ENCODE measurements at regions not wholly inside any gene's neighbourhood (a gene's known extent, or its start where the extent isn't known, plus 50 kb on each side); places are given as distances from the start of the nearest gene placed in this dataset.

DNA sequence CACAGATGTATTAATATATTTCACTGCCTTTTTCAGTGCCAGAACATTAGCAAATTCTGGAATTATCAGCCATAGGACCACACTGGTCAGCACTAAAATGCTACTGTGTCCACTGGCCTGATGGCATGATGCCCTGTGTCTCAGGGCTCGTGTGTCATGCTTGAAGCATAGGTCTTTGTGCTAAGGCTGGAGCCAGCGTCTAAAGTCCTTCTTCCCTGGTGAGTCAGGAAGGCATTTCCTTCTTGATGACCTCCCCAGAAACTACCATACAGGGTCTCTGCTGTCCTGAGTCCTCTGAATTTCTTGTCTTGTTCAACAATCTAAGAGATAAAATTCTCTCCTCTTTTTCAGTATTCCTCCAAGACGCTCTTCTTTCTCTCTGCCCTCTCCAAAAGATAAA is 489.9 kb downstream of the PSAT1 start:
- H3K4me3 ChIP-seq, result no peak overlapping the region
- H3K27ac ChIP-seq, result no peak overlapping the region

DNA sequence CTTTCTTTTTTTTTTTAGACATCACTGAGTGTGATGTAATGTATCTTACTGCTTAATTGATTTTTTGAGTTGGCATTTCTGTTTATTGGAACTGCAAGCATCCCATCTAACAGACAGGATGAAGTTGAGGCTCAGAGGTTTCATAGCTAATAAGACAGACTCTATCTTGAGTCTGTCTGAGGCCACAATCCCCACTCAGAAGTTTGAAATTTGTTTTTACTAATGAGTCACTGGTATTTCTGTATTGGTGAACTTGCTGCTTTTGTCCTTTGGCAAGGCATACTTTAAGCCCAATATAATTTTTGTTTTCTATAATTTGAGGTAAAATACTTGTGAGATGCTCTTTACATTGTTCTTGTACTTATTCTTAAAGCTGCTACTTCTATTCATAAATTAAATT is 491.2 kb downstream of the PSAT1 start:
- in situ Hi-C loops (cut with MboI; ENCODE audit: low pct_ligation_motif_present in 1 of 4, low pct_unique_long_range_greater_than_20kb in 1 of 4, low sequenced_read_pairs in 3 of 4) (no loop called here), intact Hi-C loops (cut with DNase I; ENCODE audit: low total_unique reads) (loop anchor here (5.0 kb wide), 1 partner anchor 744 kb away; no protein-coding TSS in a partner anchor)
- Histone ChIP-seq H3K9me3 (no peaks in the 10 kb centered on the region), H3K4me1 (no peaks in the 10 kb centered on the region), H3K27ac (no peak overlapping the region), H3K36me3 (no peaks in the 10 kb centered on the region), H3K4me3 (no peak overlapping the region), H3K27me3 (no peaks in the 10 kb centered on the region)
- no peak for TF ChIP-seq POLR2A (IDR thresholded peaks at IDR 0.05)
- no peak for TF ChIP-seq POLR2AphosphoS5 (IDR thresholded peaks at IDR 0.05)
- no peak for TF ChIP-seq EP300 (IDR thresholded peaks at IDR 0.05; ENCODE audit: low read depth)
- TF ChIP-seq, protein P1, sequence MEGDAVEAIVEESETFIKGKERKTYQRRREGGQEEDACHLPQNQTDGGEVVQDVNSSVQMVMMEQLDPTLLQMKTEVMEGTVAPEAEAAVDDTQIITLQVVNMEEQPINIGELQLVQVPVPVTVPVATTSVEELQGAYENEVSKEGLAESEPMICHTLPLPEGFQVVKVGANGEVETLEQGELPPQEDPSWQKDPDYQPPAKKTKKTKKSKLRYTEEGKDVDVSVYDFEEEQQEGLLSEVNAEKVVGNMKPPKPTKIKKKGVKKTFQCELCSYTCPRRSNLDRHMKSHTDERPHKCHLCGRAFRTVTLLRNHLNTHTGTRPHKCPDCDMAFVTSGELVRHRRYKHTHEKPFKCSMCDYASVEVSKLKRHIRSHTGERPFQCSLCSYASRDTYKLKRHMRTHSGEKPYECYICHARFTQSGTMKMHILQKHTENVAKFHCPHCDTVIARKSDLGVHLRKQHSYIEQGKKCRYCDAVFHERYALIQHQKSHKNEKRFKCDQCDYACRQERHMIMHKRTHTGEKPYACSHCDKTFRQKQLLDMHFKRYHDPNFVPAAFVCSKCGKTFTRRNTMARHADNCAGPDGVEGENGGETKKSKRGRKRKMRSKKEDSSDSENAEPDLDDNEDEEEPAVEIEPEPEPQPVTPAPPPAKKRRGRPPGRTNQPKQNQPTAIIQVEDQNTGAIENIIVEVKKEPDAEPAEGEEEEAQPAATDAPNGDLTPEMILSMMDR (IDR thresholded peaks at IDR 0.05), result no peak
- no peak for DNase-seq

More for the DNA sequence above, 489.9 kb downstream of the PSAT1 start:
- Histone ChIP-seq H3K4me1 (no peaks in the 10 kb centered on the region), H3K9me3 (no peaks in the 10 kb centered on the region), H3K27me3 (no peaks in the 10 kb centered on the region), H3K36me3 (no peaks in the 10 kb centered on the region)
- DNase-seq, result no peak
- no peak for TF ChIP-seq POLR2A (IDR thresholded peaks at IDR 0.05)
- TF ChIP-seq, protein P1 (IDR thresholded peaks at IDR 0.05), result no peak
- TF ChIP-seq POLR2AphosphoS5 (IDR thresholded peaks at IDR 0.05), result no peak
- no peak for TF ChIP-seq EP300 (IDR thresholded peaks at IDR 0.05; ENCODE audit: low read depth)
- intact Hi-C loops (cut with DNase I; ENCODE audit: low total_unique reads), result loop anchor here (5.0 kb wide), 1 partner anchor 746 kb away; no protein-coding TSS in a partner anchor
- in situ Hi-C loops (cut with MboI; ENCODE audit: low pct_ligation_motif_present in 1 of 4, low pct_unique_long_range_greater_than_20kb in 1 of 4, low sequenced_read_pairs in 3 of 4), result no loop called here
- 54 to 58% methylated on average over 1 to 3 of the region's 3 CpGs for WGBS, 2 donors (ENCODE audit: low coverage in 1 of 2)

DNA sequence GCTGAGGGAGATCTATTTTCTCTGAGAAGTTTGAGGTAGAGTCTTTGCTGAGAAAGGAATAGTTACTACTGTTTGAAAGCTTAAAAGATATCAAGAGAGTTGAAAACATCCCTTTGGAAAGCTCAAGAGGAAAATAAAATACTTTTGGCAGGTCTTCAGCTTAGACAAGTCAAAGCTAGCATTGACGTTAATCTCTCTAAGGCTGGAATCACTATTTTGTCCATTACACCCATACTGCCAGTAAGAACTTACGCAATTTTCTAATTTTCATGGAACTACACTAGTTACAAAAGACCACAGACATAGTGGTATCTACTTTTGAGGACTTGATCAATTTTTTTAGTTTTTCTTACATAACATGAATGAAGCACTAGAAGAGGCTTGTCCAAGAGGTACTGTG is 494.9 kb downstream of the PSAT1 start:
- no peak overlapping the region for H3K4me3 ChIP-seq
- H3K9me3 ChIP-seq, result no peaks in the 10 kb centered on the region
- no peaks in the 10 kb centered on the region for H3K36me3 ChIP-seq
- in situ Hi-C loops (cut with MboI; ENCODE audit: low pct_ligation_motif_present in 1 of 4, low pct_unique_long_range_greater_than_20kb in 1 of 4, low sequenced_read_pairs in 3 of 4) (no loop called here), intact Hi-C loops (cut with DNase I; ENCODE audit: low total_unique reads) (no loop called here)
- no peaks in the 10 kb centered on the region for H3K4me1 ChIP-seq
- WGBS, 2 donors (ENCODE audit: low coverage in 1 of 2), result 62 to 79% methylated on average over 2 of the region's 2 CpGs
- no peak for DNase-seq
- TF ChIP-seq POLR2AphosphoS5 (IDR thresholded peaks at IDR 0.05) (no peak), EP300 (IDR thresholded peaks at IDR 0.05; ENCODE audit: low read depth) (no peak), POLR2A (IDR thresholded peaks at IDR 0.05) (no peak)
- TF ChIP-seq, protein P1 (IDR thresholded peaks at IDR 0.05), result no peak
- H3K27me3 ChIP-seq, result no peaks in the 10 kb centered on the region
- H3K27ac ChIP-seq, result no peak overlapping the region

DNA sequence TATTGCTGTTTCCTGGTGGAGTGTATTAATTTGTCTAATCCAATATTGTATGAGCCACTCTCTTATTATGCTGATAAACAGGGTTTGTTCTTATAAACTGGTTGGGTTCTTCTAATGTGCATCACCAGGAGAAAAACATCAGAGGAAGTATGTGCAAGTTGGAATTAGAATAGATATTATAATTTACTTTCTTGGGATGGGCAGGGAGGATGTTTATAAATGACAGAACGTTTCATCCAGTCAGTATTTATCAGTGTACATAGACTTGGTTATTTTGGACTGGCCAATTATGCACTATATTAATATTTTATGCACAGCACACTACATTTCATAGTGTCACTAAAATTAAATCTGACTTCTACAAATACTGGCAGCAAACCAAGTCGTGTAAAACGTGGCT is 495.8 kb downstream of the PSAT1 start:
- Histone ChIP-seq H3K36me3 (no peaks in the 10 kb centered on the region), H3K27me3 (no peaks in the 10 kb centered on the region), H3K27ac (no peak overlapping the region), H3K9me3 (no peaks in the 10 kb centered on the region), H3K4me3 (no peak overlapping the region), H3K4me1 (no peaks in the 10 kb centered on the region)
- TF ChIP-seq POLR2AphosphoS5 (IDR thresholded peaks at IDR 0.05) (no peak), POLR2A (IDR thresholded peaks at IDR 0.05) (no peak), EP300 (IDR thresholded peaks at IDR 0.05; ENCODE audit: low read depth) (no peak)
- TF ChIP-seq, protein P1 (IDR thresholded peaks at IDR 0.05), result no peak
- in situ Hi-C loops (cut with MboI; ENCODE audit: low pct_ligation_motif_present in 1 of 4, low pct_unique_long_range_greater_than_20kb in 1 of 4, low sequenced_read_pairs in 3 of 4), result no loop called here
- 37 to 46% methylated on average over 3 of the region's 3 CpGs for WGBS, 2 donors (ENCODE audit: low coverage in 1 of 2)
- intact Hi-C loops (cut with DNase I; ENCODE audit: low total_unique reads), result no loop called here
- DNase-seq, result no peak

All from transverse colon (tissue), 4 donors.